Lung microvascular endothelial cell (primary cell): ENCODE measurements at regions not wholly inside any gene's neighbourhood (a gene's known extent, or its start where the extent isn't known, plus 50 kb on each side); places are given as distances from the start of the nearest gene placed in this dataset.

Experiments used
- DNase-seq, 2 donors: peaks; one replicate each; pipeline versions ENCODE4 v3.0.0 to v3.0.0-alpha.2; 2010; ENCODE audit warnings: low read depth in 2 of 2

DNA sequence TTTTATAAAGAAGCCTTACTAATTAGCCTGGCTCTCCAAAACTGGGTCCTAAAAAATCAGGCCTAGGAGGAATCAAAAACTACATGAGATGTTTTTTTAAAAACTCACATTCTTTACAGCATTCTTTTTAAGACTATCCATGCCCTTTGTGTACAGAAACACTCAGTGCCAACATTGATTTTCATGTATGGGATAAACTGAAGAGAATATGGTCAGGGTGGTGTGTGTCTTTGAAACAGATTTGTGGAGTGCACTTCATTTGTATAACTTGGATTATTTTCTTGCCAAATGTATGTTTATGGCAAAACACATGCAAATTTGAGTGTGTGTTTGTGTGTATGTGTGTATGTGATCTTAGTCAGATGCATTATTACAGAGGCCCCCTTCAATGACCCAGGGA, 283.6 kb upstream of the ATP5MC3 start:
- no peak for DNase-seq

DNA sequence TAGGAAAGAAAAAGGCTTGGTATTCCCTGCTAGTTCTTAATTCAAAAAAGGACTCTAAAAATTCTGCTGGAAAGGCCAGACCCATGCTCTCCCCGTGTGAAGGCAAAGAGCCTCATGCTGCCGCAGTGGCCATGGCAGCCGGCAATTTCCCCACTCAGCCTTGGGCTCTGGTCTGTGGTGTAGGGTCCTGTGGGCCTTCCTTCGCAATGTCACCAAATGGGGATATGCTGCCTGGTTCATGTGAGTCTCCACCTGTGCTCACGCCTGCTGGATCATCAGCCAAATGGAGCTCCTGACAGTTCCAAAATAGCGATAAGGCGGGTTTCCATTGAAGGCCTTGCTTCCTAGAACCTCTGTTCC, 282.8 kb upstream of the ATP5MC3 start:
- no peak for DNase-seq

DNA sequence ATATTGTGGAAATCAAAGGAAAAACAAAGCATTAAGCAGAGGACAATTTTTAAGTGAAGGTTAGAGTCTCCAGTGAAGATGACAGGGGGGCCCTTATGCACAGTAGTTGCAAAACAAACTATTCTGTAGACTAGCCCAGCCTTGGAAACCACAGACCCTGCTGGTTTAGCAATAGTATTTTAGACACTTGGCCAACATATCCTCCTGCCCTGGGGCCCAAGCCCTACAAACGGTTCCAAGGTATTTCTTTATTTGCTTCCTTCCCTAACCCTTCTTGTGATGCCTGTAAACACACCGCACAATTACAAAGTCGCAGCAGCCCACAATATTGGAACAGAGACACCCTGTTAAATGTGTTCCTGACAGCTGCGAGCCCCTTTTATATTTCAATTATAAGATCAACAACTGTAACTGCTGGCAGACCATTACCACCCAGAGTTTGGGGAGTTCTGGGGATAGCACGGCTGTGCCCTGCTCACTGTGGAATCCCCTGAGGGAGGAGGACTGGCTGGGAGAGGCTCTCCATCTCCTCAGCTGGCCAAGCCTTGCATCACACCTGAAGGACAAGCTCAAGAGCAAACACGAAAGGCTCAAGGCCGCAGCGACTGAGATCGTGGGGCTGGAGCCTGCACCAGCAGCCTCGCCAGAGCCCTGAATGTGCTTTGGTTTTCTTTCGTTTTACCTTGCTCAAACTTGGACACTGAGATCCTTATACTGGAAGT, 282.2 kb upstream of the ATP5MC3 start:
- no peak for DNase-seq

DNA sequence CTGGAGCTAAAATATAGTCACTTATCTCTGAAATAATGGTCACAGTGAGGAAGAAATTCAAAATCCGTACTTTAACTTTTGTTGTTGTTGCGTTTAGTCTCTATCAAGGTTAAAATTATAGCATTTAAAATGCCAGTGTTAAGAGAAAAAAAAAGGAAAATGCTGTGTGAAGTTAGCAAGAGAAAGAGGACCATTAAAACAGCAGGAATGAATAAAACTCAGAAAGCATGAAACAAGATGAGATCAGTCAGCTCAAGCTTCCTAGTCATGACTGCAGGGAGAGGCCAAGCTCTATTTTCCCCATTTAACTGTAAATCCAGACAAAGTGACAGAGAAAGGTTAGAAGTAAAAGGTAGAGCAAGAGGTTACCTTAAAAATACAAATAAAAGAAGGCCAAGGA, 281.7 kb upstream of the ATP5MC3 start:
- no peak for DNase-seq

DNA sequence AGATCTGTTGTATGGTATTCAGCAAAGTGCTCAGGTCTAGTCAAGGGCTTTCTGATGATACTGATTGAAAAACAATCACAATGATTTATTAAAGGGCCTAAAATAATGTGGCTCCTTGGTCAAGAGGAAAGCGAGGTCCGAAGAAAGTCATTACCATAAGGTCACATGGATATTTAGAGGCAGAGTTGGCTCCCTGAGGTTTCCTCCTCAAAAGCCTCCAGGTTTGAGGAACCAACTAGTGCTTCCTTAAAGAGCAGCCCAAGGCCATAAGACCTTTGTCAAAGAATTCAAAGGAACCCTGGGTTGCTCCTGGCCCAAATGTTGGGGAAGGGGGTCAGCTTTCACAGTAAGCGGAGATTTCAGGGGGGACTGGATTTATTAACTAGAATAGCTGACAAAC, 280.7 kb upstream of the ATP5MC3 start:
- DNase-seq = no peak

DNA sequence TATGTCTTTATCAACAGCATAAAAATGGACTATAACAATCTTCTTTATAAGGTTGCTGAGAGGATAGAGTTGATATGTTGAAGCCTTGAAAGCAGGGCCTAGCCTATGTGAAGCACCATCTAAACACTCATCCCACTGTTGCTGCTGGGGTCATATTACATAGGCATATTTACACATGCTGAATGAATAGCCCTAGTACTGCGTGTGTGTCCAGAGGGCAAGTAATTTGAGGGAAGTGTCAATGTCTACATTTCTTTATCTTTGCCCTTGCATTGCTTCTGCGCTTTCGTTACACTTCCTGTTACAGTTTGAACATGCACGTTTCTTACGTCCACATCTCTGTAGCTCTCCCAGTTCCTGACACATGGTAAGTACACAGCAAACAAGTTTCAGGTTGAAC, 280.3 kb upstream of the ATP5MC3 start:
- DNase-seq = no peak

DNA sequence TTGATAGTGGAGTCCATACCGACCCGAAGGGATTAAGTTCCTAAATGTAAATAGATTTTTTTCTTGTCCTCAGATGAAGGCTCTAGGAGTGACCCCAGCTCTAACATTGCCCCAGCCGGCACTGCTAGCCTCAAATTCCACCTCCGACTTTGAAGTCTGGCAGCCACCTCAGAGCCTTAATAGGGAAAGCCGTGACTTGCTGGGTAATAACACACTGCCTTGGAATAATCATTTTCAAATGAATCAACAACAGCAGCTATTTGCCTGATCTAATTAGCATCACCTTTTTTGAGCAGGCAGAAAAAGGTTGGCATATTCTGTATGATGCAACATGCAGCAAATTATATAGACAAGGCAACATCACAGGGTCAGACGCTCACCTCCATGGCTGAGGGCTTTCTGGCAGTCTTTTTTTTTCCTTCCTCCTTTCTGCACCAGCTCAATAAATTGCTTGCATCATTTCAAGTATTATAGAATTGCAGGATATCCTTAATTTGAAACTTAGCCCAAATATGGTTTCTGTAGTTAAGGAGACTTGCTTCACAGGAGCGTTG, 276.5 kb upstream of the ATP5MC3 start:
- DNase-seq = no peak

DNA sequence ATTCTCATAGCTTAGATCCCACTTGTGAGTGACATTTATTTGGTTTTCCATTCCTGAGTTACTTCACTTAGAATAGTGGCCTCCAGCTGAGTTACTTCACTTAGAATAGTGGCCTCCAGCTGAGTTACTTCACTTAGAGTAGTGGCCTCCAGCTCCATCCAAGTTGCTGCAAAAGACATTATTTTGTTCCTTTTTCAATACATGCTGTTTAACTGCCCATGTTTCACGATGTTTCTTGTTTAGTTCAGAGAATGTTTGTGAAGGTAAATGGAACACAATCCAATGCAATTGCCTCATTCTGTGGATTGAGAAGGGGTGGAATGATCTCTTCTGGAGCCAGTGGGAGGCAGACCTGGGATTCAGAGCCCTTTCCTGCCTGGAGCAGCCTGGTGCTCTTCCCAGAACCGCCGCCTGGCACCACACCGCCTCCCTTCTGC, 273.5 kb upstream of the ATP5MC3 start:
- no peak for DNase-seq

DNA sequence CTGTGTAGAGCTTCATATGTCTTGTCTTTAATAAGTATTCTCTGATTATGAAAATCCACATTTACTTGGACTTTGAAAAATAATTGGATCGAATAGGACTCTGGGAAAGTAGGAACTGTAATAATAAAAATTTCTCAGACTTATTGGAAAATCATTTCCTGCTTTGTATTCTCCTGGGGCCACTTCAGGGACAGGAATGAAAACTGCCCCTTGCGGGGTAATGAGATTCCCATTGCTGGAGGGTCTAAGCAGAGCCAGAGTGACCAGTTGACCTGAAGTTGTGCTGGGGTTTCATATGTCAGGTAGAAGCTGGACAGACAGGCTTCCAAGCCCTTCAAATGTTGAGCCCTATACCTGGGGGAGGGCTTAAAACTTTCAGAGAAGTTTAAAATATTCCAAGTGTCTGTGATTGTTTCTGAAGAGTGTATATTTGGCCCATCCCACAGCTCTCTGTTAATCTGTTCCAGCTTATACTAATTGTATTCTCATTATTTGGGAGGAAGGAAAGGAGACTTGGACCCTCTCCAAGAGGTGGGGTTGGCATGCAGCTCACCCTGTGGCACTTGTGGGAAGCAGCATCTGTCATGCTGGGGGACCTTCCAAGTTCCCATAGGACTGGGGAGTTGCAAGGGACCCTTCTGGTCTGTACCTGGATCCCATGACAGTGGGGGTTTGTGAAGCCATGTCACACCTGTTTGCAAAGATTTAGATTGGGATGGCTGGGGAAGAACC, 268.7 kb upstream of the ATP5MC3 start:
- DNase-seq = no peak

DNA sequence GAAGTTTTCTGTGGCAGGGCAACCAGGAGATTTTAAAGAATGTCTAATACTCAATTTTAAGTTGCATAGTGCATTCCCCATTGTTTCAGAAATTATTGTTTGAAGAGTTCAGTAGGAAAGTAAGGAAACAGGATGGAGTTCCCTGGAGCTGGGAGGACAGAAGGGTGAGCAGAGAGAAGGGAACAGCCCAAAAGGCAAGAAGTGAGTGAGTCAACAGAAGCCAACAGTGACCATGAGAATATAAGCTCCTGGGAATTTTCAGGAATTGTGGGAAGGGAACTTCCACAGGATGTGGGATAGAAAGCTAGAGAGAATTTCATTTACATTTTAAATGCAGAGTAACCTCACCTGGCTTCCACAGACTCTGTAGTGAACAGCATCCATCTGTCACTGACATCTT, 268.1 kb upstream of the ATP5MC3 start:
- DNase-seq = no peak

DNA sequence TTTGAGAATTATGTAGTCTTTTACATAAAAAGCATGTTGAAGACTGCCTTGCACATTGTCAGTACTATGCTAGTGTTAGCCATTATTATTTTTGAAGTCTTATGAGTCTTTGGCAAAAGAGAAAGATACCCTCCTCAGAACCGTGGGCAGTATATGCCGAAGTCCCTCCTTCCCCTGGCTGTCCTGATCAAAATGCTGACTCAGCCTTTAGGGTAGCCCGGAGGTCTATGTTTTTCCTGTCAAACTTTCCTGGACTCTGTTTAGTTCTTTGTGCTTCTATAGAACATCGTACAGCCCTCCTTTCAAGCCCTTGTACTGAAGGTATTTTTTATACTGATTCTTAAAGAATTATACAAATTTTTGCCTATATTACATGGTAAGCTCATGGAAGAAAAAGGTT, 264.7 kb upstream of the ATP5MC3 start:
- no peak for DNase-seq

DNA sequence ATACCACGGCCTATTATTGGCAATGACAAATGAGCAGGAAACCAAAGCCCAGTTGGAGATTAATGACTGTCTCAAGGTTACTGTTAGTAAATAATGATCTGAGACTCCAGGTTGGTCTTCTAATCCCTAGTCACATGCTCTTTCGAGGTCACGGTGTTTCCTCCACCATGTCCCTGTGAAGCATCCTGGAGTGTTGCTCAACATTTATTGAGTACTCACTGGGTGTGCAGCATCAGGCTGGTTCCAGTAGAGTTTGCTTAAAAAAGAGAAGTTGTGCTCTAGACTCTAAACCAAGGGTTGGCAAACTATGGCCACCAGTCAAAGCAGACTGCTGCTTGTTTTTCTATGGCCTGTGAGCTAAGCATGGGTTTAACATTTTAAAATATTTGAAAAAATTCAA, 263.8 kb upstream of the ATP5MC3 start:
- DNase-seq = no peak

DNA sequence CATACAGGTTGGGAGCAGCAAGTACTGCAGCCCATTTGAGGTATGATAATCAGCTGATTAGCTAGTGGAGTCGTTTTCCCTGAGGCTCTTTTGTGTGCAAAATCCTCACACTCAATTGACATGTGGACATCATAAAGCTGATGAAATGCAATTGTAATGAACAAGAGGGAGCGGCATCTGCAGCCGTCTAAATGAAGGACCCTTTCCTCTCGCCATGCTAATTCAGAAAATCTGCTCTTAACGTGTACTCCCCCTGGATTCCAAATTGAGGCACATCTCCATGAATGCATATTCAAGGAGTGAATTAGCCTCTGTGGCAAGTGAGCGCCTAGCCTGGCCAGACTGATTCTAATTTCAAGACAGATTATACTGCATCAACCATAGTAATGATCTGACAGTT, 260.9 kb upstream of the ATP5MC3 start:
- DNase-seq = no peak

DNA sequence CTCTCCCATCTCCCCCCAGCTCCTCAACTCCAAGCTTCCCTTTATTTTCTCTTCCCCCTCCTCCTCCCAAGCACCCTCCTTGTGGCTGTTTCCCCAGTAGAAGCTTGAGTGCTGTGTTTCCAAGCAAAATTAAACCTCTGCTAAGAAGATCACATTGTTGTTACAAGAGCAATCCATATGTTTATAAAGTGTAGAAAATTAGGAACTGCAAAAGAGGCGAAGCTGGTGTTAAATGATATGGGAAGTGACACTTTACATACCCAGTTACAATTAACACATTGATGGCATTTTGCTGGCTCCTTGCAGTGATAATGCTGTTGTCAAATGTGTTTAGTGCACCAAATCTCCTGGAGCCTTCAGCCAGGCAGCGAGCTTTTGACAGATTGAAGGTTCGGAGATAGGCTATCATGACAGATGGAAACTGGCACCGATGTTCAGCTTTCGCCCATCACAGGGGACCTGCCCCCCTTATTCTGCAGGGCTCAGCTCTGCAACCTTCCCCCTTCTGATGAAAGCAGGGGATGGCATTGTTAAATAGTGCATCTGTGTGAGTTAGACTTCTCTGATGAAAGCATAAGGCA, 259.8 kb upstream of the ATP5MC3 start:
- DNase-seq = no peak

DNA sequence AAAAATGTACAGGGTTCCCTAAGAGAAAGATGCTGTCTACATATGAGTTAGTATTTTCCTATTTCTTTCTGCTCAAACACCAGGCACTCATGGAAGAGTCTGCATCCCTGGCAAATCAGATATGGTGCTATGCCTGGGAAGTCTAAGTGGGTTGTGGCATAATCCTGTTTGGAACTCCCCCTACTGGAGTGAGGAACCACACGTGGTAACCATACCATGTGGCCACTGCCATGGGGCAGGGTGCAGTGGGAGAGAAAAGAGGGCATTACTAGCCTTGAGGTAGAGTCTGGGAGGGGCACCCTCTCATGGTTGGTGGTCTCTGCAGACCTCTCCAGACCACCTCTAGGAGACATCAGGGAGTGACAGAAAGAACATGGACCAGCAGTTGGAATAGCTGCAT, 257.9 kb upstream of the ATP5MC3 start:
- no peak for DNase-seq

DNA sequence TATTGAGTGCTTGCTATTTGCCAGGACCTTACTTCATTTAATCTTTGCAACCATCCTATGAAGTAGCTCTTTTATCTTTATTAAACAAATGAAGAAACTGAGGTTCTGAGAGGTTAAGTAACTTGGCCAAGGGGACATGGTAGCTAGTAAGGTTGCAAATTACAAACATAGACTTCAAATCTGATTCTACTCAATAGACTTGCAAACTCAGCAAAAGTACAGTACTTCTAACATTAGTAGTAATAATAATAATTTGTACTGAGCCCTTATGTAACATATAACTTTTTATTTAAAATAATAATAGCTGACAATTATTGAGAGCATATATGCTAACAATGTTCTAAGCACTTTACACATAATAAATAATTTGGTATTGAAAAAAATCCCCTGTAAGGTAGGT, 255.7 kb upstream of the ATP5MC3 start:
- no peak for DNase-seq

DNA sequence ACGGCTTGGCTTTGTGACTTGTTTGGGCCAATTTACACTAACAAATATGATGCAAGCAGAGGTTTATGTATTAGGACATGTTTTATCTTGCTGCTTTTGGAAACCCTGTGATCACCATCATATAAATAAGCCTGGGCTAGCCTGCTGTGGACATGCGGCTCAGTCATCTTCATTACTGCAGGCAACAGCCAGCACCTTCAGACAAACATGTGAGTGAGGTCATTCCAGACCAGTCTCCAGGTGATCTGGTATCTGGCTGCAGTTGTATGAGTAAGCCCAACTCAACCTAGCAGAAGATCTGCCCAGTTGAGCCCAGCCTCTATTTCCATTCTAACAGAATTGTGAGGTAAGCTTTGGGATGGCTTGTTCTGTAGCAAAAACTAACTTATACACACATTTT, 254.6 kb upstream of the ATP5MC3 start:
- no peak for DNase-seq

DNA sequence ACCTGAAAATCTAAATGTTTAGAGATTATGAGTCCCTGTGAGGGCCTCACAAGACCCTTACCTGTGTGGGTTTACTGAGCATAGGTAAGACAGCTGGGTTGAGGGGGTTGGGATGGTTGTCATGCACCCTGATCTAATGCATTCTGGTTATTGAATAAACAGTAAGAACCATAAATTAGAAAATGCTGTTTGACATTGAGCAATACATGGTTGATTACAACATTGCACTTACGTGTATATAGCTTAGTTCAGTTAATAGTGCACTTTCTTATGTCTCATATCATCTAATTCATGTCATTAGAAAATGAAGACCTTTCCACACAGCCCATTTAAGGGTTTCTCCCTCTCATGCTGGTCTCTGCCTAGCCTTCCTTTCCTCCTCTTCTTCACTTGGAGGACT, 253.5 kb upstream of the ATP5MC3 start:
- DNase-seq = no peak

DNA sequence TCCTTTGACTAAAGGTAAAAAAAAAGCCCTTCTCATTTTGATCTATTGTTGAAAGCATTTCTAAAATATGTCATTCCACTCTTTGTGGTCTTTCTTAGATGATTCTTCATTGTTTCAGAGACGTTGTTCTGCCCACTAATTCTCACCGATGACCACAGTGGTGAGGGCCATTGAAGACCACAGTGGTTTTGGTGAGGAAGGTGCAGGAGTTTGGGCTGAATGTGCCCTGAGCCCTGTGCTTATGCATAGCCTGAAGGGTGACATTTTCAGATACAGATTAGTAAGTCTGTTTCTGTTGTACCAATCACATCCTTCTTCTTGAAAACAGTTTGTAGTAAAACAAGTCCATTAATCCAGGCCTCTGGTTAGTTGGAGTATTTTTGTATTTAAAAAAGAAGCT, 251.3 kb upstream of the ATP5MC3 start:
- DNase-seq = no peak

DNA sequence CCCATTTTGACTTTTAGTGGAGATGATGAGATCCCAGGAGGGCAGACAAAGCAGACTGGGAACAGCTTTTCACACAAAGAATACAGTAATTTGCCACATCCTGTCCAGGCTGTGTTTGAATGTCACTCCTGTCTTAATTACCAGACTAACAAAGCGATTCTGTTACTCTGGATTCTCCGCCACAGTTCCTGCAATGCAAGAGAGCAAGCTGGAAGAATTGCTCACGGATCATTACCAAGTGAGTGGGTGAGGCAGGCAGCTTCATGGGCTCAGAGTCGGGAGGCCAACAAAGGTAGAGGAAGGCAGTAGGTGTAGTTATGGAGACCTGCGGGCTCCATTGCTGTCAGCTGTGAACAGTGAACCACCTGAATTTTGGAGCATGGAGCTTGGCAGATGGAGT, 250.5 kb upstream of the ATP5MC3 start:
- no peak for DNase-seq

DNA sequence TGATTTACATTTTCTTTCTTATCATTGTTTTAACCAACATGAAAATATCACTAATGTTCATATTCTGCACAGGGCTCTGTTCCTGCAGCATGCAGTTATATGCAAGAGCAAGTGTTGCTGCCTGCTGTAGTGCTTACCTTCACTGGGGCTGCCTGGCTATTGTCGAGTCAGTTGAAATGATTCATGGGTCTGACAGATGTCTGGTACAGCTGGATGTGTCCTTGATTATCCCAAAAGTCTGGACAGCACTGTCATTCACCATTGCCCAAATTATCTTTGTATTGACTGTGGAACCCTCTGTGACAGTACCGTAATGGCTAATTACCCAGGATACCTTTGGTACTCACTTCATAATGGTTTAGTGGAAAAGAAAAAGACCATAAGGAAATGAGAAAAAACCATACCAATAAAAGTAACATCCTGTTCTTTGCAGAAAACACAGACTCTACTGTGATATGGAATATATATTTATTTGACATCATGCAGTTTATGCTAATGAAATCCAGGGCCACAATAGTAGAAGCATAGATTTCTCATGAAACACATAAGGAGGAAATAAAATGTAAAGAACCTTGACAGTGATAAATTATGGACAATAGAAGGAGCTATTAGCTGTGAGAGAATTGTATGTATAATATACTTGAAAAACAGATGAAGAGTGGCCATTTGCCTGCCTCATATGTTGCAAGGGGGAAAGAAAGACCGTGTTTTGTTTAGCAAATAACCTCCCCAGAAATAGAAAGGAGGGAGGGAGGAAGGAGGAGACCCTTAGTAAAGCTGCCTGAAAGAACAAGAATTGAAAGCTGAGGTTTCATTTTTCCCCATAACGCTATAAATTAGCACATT, 249.8 kb upstream of the ATP5MC3 start:
- no peak for DNase-seq

DNA sequence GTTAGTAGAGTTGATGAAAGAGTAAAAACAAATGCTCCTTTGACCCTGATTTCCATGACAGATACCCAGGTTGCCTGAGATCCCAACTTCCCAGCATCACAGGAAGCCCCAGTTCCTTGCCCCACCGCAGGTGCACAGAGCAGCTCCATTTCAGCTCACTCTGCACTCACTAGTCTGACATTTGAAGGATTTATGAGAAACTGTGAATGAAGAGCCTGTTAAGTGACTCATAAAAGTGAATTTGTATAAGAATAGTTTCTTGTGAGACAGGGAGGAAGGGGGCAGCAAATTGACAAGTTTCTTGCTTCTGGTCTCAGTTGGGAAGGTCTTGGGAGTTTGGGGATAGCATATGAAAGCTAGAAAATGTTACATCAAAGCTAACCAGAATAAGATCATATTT, 248.7 kb upstream of the ATP5MC3 start:
- no peak for DNase-seq
